ENCODE measurements at regions not wholly inside any gene's neighbourhood (a gene's known extent, or its start where the extent isn't known, plus 50 kb on each side); places are given as distances from the start of the nearest gene placed in this dataset.

DNA sequence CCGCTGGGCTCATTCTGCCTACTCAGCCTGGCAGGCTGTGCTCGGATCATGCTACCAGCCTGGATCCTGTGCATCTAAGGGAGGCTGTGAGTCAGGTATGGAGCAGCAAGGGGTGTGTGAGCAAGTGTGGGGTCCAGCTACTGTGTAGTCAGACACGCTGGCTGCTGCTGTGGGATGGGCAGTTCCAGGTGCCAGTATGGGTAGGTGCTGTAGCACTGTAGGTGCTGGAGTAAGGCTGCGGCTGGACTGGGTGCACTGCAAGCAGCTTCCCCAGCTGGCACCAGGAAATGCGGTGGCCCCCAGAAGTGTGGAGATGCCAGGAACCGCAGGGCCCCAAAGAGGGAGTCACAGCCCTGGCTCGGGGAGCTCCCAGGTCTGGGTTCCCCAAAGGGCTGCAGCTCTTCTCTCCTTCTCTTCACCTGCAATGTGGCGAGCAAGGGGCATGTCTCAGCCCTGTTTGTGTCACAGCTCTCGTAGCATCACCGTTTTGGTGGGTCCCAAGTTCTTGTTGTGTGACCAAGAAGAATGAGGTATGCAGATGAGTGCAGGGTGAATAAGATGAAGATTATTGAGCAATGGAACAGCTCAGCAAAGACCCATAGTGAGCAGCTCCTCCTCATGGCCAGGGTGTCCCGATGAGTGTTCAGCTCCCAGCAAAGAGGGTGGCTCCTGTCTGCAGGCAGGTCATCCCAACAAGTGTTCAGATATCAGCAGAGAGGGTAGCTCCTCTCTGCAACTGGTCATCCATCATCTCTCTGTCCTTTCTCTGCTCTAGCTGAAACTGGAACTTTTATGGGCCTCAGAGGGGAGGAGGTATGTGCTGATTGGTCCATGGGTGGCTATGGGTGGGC is 462.9 kb downstream of the TBC1D22A start:
- DNase-seq: no peak

Measured in CD4-positive, alpha-beta T cell treated with Interleukin-1 beta for 1 hour (primary cell).